GM23338 (cell line): ENCODE measurements at regions not wholly inside any gene's neighbourhood (a gene's known extent, or its start where the extent isn't known, plus 50 kb on each side); places are given as distances from the start of the nearest gene placed in this dataset.

Experiments
- ATAC-seq: fragments of 200-7000 bp; cut with Tn5 transposase; 3 replicates; pipeline ENCODE4 v1.9.1; 2020
- DNase-seq: peaks from one replicate; pipeline ENCODE4 v3.0.0-alpha.2; 2015; ENCODE audit warnings: low spot score
- H2AFZ ChIP-seq: fragments of 200-600 bp; sonication (generic); 2 replicates; pipeline ENCODE4 v1.8.0; 2016; ENCODE audit warnings: antibody characterized with exemption, mild to moderate bottlenecking, moderate library complexity
- H3F3A ChIP-seq: fragments of 200-600 bp; sonication (generic); replicated peaks from 2 replicates; pipeline ENCODE4 v1.8.0; 2017; ENCODE audit warnings: antibody characterized with exemption, mixed run types, low read depth
- H3K27ac ChIP-seq: fragments of 200-600 bp; sonication (generic); 2 replicates; pipeline ENCODE4 v1.6.1; 2016; ENCODE audit warnings: low read depth
- H3K27me3 ChIP-seq: fragments of 200-600 bp; sonication (generic); 2 replicates; pipeline ENCODE4 v1.8.0; 2016; ENCODE audit warnings: mild to moderate bottlenecking, mixed run types, moderate library complexity; ENCODE audit not compliant: insufficient read depth
- H3K36me3 ChIP-seq: fragments of 200-600 bp; sonication (generic); 2 replicates; pipeline ENCODE4 v1.8.0; 2016; ENCODE audit warnings: mild to moderate bottlenecking; ENCODE audit not compliant: insufficient read depth
- H3K4me1 ChIP-seq: fragments of 200-600 bp; sonication (generic); 2 replicates; pipeline ENCODE4 v1.8.0; 2016; ENCODE audit warnings: mild to moderate bottlenecking, moderate library complexity; ENCODE audit not compliant: insufficient read depth
- H3K4me2 ChIP-seq: fragments of 200-600 bp; sonication (generic); 2 replicates; pipeline ENCODE4 v1.7.1; 2017; ENCODE audit warnings: mixed run types
- H3K4me3 ChIP-seq: fragments of 200-600 bp; sonication (generic); 2 replicates; pipeline ENCODE4 v1.6.1; 2016; ENCODE audit warnings: mixed run types
- H3K79me2 ChIP-seq: fragments of 200-600 bp; sonication (generic); replicated peaks from 2 replicates; pipeline ENCODE4 v1.8.0; 2017; ENCODE audit warnings: mild to moderate bottlenecking; ENCODE audit not compliant: insufficient read depth
- H3K9me2 ChIP-seq: fragments of 200-600 bp; sonication (generic); 2 replicates; pipeline ENCODE4 v1.8.0; 2017; ENCODE audit not compliant: insufficient read depth
- H4K20me1 ChIP-seq: fragments of 200-600 bp; sonication (generic); replicated peaks from 2 replicates; pipeline ENCODE4 v1.8.0; 2017; ENCODE audit warnings: mild to moderate bottlenecking; ENCODE audit not compliant: insufficient read depth
- H3K27ac Mint-ChIP-seq: 2 replicates; pipeline ENCODE4 v1.8.0; 2020; ENCODE audit warnings: inconsistent platforms, mild to moderate bottlenecking, moderate library complexity, mixed read lengths
- H3K27me3 Mint-ChIP-seq: 3 replicates; pipeline ENCODE4 v1.8.0; 2022; ENCODE audit warnings: low read depth, mild to moderate bottlenecking, moderate library complexity, mixed read lengths, inconsistent platforms; ENCODE audit not compliant: insufficient read depth, poor library complexity
- H3K36me3 Mint-ChIP-seq: 3 replicates; pipeline ENCODE4 v1.8.0; 2021; ENCODE audit warnings: low read depth, mild to moderate bottlenecking, inconsistent platforms, moderate library complexity, mixed read lengths
- H3K4me1 Mint-ChIP-seq: 3 replicates; pipeline ENCODE4 v1.8.0; 2020; ENCODE audit warnings: mild to moderate bottlenecking, inconsistent platforms, mixed read lengths
- H3K4me3 Mint-ChIP-seq: 3 replicates; pipeline ENCODE4 v1.8.0; 2021; ENCODE audit warnings: moderate library complexity, mild to moderate bottlenecking, inconsistent platforms, mixed read lengths
- H3K9me3 Mint-ChIP-seq: 3 replicates; pipeline ENCODE4 v1.8.0; 2020; ENCODE audit warnings: moderate library complexity, mild to moderate bottlenecking, inconsistent platforms, mixed read lengths
- EZH2 ChIP-seq: fragments of 200-600 bp; sonication (generic); IDR thresholded peaks from one replicate; pipeline ENCODE4 v1.8.0; 2017; ENCODE audit warnings: antibody characterized with exemption, mild to moderate bottlenecking, low read depth; ENCODE audit not compliant: unreplicated experiment
- EZH2phosphoT487 ChIP-seq: fragments of 200-600 bp; sonication (generic); IDR thresholded peaks from one replicate; pipeline ENCODE4 v1.8.1; 2018; ENCODE audit warnings: antibody characterized with exemption; ENCODE audit not compliant: unreplicated experiment
- NANOG ChIP-seq: IDR thresholded peaks from 2 replicates; pipeline ENCODE4 v1.6.1; 2016; ENCODE audit warnings: antibody characterized with exemption, borderline replicate concordance
- POLR2AphosphoS5 ChIP-seq: IDR thresholded peaks from 2 replicates; pipeline ENCODE4 v1.6.1; 2016; ENCODE audit warnings: antibody characterized with exemption, low read depth
- ZNF114 ChIP-seq: fragments of 250-450 bp; sonication (Bioruptor Pico); IDR thresholded peaks from 2 replicates; pipeline ENCODE4 v1.5.0; 2020; ENCODE audit warnings: mild to moderate bottlenecking, moderate library complexity
- ZNF331 ChIP-seq: fragments of 250-450 bp; sonication (Bioruptor Pico); IDR thresholded peaks from 2 replicates; pipeline ENCODE4 v1.5.0; 2020; ENCODE audit warnings: low read depth, mild to moderate bottlenecking, moderate library complexity
- TF ChIP-seq, protein P1 (sequence below): fragments of 250-450 bp; sonication (Bioruptor Pico); IDR thresholded peaks from 2 replicates; pipeline ENCODE4 v1.5.0; 2020; ENCODE audit warnings: mild to moderate bottlenecking, moderate library complexity
- TF ChIP-seq, protein P2 (sequence below): IDR thresholded peaks from 2 replicates; pipeline ENCODE4 v1.6.1; 2016; ENCODE audit warnings: antibody characterized with exemption
- TF ChIP-seq, protein P3 (sequence below): IDR thresholded peaks from one replicate; pipeline ENCODE4 v1.6.1; 2018; ENCODE audit warnings: antibody characterized with exemption; ENCODE audit not compliant: unreplicated experiment

DNA sequence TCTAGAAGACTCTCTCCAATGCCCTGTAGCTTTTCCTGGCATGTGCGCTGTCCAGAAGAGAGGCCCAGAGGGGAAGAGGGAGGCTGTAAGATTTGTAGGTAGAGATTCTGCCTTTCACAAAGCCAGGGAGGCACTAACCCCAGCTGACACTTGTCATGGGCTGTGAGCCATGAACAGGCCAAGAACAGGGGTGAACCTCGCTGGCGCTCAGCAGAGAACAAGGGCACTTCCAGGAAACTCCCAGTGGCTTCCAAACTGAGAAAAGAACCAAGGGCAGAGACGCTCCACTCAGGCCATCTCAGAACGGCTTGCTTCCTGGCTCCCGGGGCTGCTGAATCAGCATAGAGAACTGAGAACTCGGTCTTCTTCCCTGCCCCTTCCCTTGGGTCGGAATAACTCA is 257.8 kb upstream of the ZNF32 start (continued):
- TF ChIP-seq, protein P1, sequence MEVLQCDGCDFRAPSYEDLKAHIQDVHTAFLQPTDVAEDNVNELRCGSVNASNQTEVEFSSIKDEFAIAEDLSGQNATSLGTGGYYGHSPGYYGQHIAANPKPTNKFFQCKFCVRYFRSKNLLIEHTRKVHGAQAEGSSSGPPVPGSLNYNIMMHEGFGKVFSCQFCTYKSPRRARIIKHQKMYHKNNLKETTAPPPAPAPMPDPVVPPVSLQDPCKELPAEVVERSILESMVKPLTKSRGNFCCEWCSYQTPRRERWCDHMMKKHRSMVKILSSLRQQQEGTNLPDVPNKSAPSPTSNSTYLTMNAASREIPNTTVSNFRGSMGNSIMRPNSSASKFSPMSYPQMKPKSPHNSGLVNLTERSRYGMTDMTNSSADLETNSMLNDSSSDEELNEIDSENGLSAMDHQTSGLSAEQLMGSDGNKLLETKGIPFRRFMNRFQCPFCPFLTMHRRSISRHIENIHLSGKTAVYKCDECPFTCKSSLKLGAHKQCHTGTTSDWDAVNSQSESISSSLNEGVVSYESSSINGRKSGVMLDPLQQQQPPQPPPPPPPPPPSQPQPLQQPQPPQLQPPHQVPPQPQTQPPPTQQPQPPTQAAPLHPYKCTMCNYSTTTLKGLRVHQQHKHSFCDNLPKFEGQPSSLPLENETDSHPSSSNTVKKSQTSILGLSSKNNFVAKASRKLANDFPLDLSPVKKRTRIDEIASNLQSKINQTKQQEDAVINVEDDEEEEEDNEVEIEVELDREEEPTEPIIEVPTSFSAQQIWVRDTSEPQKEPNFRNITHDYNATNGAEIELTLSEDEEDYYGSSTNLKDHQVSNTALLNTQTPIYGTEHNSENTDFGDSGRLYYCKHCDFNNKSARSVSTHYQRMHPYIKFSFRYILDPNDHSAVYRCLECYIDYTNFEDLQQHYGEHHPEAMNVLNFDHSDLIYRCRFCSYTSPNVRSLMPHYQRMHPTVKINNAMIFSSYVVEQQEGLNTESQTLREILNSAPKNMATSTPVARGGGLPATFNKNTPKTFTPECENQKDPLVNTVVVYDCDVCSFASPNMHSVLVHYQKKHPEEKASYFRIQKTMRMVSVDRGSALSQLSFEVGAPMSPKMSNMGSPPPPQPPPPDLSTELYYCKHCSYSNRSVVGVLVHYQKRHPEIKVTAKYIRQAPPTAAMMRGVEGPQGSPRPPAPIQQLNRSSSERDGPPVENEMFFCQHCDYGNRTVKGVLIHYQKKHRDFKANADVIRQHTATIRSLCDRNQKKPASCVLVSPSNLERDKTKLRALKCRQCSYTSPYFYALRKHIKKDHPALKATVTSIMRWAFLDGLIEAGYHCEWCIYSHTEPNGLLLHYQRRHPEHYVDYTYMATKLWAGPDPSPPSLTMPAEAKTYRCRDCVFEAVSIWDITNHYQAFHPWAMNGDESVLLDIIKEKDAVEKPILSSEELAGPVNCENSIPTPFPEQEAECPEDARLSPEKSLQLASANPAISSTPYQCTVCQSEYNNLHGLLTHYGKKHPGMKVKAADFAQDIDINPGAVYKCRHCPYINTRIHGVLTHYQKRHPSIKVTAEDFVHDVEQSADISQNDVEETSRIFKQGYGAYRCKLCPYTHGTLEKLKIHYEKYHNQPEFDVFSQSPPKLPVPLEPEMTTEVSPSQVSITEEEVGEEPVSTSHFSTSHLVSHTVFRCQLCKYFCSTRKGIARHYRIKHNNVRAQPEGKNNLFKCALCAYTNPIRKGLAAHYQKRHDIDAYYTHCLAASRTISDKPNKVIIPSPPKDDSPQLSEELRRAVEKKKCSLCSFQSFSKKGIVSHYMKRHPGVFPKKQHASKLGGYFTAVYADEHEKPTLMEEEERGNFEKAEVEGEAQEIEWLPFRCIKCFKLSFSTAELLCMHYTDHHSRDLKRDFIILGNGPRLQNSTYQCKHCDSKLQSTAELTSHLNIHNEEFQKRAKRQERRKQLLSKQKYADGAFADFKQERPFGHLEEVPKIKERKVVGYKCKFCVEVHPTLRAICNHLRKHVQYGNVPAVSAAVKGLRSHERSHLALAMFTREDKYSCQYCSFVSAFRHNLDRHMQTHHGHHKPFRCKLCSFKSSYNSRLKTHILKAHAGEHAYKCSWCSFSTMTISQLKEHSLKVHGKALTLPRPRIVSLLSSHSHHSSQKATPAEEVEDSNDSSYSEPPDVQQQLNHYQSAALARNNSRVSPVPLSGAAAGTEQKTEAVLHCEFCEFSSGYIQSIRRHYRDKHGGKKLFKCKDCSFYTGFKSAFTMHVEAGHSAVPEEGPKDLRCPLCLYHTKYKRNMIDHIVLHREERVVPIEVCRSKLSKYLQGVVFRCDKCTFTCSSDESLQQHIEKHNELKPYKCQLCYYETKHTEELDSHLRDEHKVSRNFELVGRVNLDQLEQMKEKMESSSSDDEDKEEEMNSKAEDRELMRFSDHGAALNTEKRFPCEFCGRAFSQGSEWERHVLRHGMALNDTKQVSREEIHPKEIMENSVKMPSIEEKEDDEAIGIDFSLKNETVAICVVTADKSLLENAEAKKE (CRISPR knock-in tag) = no peak

DNA sequence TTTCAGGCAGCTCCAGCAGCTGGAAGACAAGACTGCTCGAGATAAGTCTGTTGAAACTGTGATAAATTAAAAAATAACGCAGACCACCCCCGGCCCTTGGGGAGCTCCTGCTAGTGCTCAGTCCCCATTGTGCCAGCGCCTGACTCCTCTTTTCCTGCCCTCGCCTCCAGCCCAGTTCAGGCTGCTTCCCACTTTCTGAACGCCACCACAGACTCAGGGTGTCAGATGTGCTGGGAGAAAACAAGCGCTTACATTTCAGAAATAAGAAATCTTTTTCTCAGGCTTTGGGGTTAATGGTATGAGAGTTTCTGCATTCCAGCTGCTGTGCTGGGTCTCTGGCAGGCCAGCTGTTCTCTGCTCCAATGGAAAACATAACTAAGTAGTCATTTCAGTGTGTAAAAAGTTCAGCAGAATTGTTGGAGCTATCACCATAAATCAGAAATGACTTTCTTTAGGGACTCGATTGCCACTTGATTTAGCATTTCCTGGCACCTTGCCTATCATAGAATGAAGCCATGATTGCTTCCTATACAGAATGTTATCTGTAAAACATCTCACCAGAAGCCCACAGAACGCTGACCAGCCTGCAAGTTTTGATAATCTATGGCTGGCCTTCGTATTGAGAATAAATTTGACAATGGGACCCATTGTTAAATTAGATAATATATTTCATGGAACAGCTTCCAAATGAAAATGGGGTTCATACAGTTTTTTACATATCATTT is 257.0 kb upstream of the ZNF32 start:
- Mint-ChIP-seq H3K4me1 (peaks cover 7% of the 10 kb centered on the region), H3K9me3 (no peaks in the 10 kb centered on the region; the same call in 2 of the 3 replicates), H3K4me3 (no peak overlapping the region), H3K27ac (no peak overlapping the region), H3K36me3 (no peaks in the 10 kb centered on the region), H3K27me3 (peaks cover 3% of the 10 kb centered on the region)
- Histone ChIP-seq H3K4me3 (no peak overlapping the region), H3K9me2 (no peaks in the 10 kb centered on the region; the same call in 1 of the 2 replicates), H3K27me3 (no peaks in the 10 kb centered on the region), H3K36me3 (no peaks in the 10 kb centered on the region), H3K4me2 (no peak overlapping the region), H4K20me1 (no peaks in the 10 kb centered on the region), H3K4me1 (no peaks in the 10 kb centered on the region), H3K79me2 (no peaks in the 10 kb centered on the region), H3F3A (no peaks in the 10 kb centered on the region), H2AFZ (no peak overlapping the region), H3K27ac (no peak overlapping the region)
- ATAC-seq (no peak), DNase-seq (no peak)
- TF ChIP-seq EZH2phosphoT487 (no peak), EZH2 (no peak), ZNF331 (CRISPR knock-in tag) (no peak), ZNF114 (CRISPR knock-in tag) (no peak), POLR2AphosphoS5 (no peak), NANOG (no peak)
- TF ChIP-seq, protein P2, sequence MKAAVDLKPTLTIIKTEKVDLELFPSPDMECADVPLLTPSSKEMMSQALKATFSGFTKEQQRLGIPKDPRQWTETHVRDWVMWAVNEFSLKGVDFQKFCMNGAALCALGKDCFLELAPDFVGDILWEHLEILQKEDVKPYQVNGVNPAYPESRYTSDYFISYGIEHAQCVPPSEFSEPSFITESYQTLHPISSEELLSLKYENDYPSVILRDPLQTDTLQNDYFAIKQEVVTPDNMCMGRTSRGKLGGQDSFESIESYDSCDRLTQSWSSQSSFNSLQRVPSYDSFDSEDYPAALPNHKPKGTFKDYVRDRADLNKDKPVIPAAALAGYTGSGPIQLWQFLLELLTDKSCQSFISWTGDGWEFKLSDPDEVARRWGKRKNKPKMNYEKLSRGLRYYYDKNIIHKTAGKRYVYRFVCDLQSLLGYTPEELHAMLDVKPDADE = no peak
- TF ChIP-seq, protein P3, sequence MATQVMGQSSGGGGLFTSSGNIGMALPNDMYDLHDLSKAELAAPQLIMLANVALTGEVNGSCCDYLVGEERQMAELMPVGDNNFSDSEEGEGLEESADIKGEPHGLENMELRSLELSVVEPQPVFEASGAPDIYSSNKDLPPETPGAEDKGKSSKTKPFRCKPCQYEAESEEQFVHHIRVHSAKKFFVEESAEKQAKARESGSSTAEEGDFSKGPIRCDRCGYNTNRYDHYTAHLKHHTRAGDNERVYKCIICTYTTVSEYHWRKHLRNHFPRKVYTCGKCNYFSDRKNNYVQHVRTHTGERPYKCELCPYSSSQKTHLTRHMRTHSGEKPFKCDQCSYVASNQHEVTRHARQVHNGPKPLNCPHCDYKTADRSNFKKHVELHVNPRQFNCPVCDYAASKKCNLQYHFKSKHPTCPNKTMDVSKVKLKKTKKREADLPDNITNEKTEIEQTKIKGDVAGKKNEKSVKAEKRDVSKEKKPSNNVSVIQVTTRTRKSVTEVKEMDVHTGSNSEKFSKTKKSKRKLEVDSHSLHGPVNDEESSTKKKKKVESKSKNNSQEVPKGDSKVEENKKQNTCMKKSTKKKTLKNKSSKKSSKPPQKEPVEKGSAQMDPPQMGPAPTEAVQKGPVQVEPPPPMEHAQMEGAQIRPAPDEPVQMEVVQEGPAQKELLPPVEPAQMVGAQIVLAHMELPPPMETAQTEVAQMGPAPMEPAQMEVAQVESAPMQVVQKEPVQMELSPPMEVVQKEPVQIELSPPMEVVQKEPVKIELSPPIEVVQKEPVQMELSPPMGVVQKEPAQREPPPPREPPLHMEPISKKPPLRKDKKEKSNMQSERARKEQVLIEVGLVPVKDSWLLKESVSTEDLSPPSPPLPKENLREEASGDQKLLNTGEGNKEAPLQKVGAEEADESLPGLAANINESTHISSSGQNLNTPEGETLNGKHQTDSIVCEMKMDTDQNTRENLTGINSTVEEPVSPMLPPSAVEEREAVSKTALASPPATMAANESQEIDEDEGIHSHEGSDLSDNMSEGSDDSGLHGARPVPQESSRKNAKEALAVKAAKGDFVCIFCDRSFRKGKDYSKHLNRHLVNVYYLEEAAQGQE = no peak
